WTC11 (cell line): ENCODE measurements at regions not wholly inside any gene's neighbourhood (a gene's known extent, or its start where the extent isn't known, plus 50 kb on each side); places are given as distances from the start of the nearest gene placed in this dataset.

Source experiments
- ATAC-seq: fragments of 200-7000 bp; cut with Tn5 transposase; 2 replicates; pipeline ENCODE4 v1.10.0; 2021; ENCODE audit warnings: mild to moderate bottlenecking, moderate library complexity
- CTCF ChIA-PET: fragments of 300-600 bp; sonication (Branson Sonifier 250); formaldehyde crosslinking; loops from one replicate; lab custom pipeline; 2021; ENCODE audit warnings: antibody characterized with exemption; lab: Charles Lee
- POLR2A ChIA-PET: fragments of 350-600 bp; sonication (Branson Sonifier 250); formaldehyde crosslinking; loops from one replicate; lab custom pipeline; 2021; ENCODE audit warnings: antibody characterized with exemption; lab: Charles Lee
- DNase-seq: peaks from one replicate; pipeline ENCODE4 v3.0.0; 2021; ENCODE audit warnings: low spot score
- H3K27ac Mint-ChIP-seq: 2 replicates; pipeline ENCODE4 v1.8.0; 2021; ENCODE audit warnings: mixed read lengths
- H3K27me3 Mint-ChIP-seq: 2 replicates; pipeline ENCODE4 v1.8.0; 2021; ENCODE audit warnings: low read depth, mild to moderate bottlenecking, moderate library complexity, mixed read lengths
- H3K36me3 Mint-ChIP-seq: 2 replicates; pipeline ENCODE4 v1.8.0; 2021; ENCODE audit warnings: mixed read lengths
- H3K4me1 Mint-ChIP-seq: 2 replicates; pipeline ENCODE4 v1.8.0; 2022; ENCODE audit warnings: mixed read lengths
- H3K4me3 Mint-ChIP-seq: 2 replicates; pipeline ENCODE4 v1.8.0; 2021; ENCODE audit warnings: mild to moderate bottlenecking, moderate library complexity, mixed read lengths
- H3K9me3 Mint-ChIP-seq: 2 replicates; pipeline ENCODE4 v1.8.0; 2021; ENCODE audit warnings: mixed read lengths
- ATF6 ChIP-seq: sonication (generic); formaldehyde crosslinking; IDR thresholded peaks from 2 replicates; pipeline ENCODE4 v1.8.1; 2023; ENCODE audit warnings: mild to moderate bottlenecking, missing genetic modification reagents
- CREM ChIP-seq: sonication (generic); formaldehyde crosslinking; IDR thresholded peaks from 2 replicates; pipeline ENCODE4 v1.8.1; 2022; ENCODE audit warnings: mild to moderate bottlenecking, missing genetic modification reagents, moderate library complexity
- ELF4 ChIP-seq: sonication (generic); formaldehyde crosslinking; IDR thresholded peaks from 2 replicates; pipeline ENCODE4 v1.8.1; 2022; ENCODE audit warnings: low read depth, mild to moderate bottlenecking, moderate library complexity, missing genetic modification reagents
- ERG ChIP-seq: fragments of 250-450 bp; sonication (Bioruptor Pico); IDR thresholded peaks from 2 replicates; pipeline ENCODE4 v1.8.0; 2021; ENCODE audit warnings: mild to moderate bottlenecking
- ETV6 ChIP-seq: sonication (generic); formaldehyde crosslinking; IDR thresholded peaks from 2 replicates; pipeline ENCODE4 v1.8.1; 2022; ENCODE audit warnings: mild to moderate bottlenecking, missing genetic modification reagents
- GABPB1 ChIP-seq: sonication (generic); formaldehyde crosslinking; IDR thresholded peaks from 2 replicates; pipeline ENCODE4 v1.8.1; 2023; ENCODE audit warnings: mild to moderate bottlenecking, missing genetic modification reagents
- GTF2I ChIP-seq: fragments of 250-450 bp; sonication (Bioruptor Pico); conservative IDR thresholded peaks from 2 replicates; pipeline ENCODE4 v1.4.0; 2021; ENCODE audit warnings: mild to moderate bottlenecking
- JAZF1 ChIP-seq: fragments of 250-450 bp; sonication (Bioruptor Pico); IDR thresholded peaks from 2 replicates; pipeline ENCODE4 v1.9.0; 2021; ENCODE audit warnings: moderate library complexity, mild to moderate bottlenecking, inconsistent platforms
- JUN ChIP-seq: sonication (generic); formaldehyde crosslinking; IDR thresholded peaks from 2 replicates; pipeline ENCODE4 v1.8.0; 2023; ENCODE audit warnings: mild to moderate bottlenecking, missing genetic modification reagents
- MAX ChIP-seq: sonication (generic); formaldehyde crosslinking; IDR thresholded peaks from 2 replicates; pipeline ENCODE4 v1.8.0; 2022; ENCODE audit warnings: mild to moderate bottlenecking, missing genetic modification reagents
- MYBL2 ChIP-seq: sonication (generic); formaldehyde crosslinking; IDR thresholded peaks from 2 replicates; pipeline ENCODE4 v1.8.1; 2023; ENCODE audit warnings: mild to moderate bottlenecking, moderate library complexity, missing genetic modification reagents
- NR2C2 ChIP-seq: sonication (generic); formaldehyde crosslinking; IDR thresholded peaks from 2 replicates; pipeline ENCODE4 v1.8.0; 2022; ENCODE audit warnings: mild to moderate bottlenecking, missing genetic modification reagents
- RELA ChIP-seq: sonication (generic); formaldehyde crosslinking; IDR thresholded peaks from 2 replicates; pipeline ENCODE4 v1.8.1; 2022; ENCODE audit warnings: missing genetic modification reagents, mild to moderate bottlenecking, borderline replicate concordance
- SMAD3 ChIP-seq: sonication (generic); formaldehyde crosslinking; IDR thresholded peaks from 2 replicates; pipeline ENCODE4 v1.8.0; 2022; ENCODE audit warnings: missing genetic modification reagents, mild to moderate bottlenecking, borderline replicate concordance
- SMAD4 ChIP-seq: sonication (generic); formaldehyde crosslinking; IDR thresholded peaks from 2 replicates; pipeline ENCODE4 v1.8.0; 2022; ENCODE audit warnings: mild to moderate bottlenecking, missing genetic modification reagents
- SOX15 ChIP-seq: fragments of 250-450 bp; sonication (Bioruptor Pico); IDR thresholded peaks from 2 replicates; pipeline ENCODE4 v1.9.0; 2021; ENCODE audit warnings: mild to moderate bottlenecking
- SP1 ChIP-seq: sonication (generic); formaldehyde crosslinking; conservative IDR thresholded peaks from 2 replicates; pipeline ENCODE4 v1.8.1; 2022; ENCODE audit warnings: missing genetic modification reagents
- TEAD4 ChIP-seq: sonication (generic); formaldehyde crosslinking; IDR thresholded peaks from 2 replicates; pipeline ENCODE4 v1.8.0; 2022; ENCODE audit warnings: mild to moderate bottlenecking, missing genetic modification reagents
- ZNF263 ChIP-seq: sonication (generic); formaldehyde crosslinking; IDR thresholded peaks from 2 replicates; pipeline ENCODE4 v1.8.1; 2022; ENCODE audit warnings: low read depth, mild to moderate bottlenecking, moderate library complexity, missing genetic modification reagents
- ZNF671 ChIP-seq: fragments of 250-450 bp; sonication (Bioruptor Pico); IDR thresholded peaks from 2 replicates; pipeline ENCODE4 v1.8.0; 2021; ENCODE audit warnings: mild to moderate bottlenecking
- ZSCAN18 ChIP-seq: fragments of 250-450 bp; sonication (Bioruptor Pico); IDR thresholded peaks from 2 replicates; pipeline ENCODE4 v2.1.2; 2022; ENCODE audit warnings: mild to moderate bottlenecking, moderate library complexity
- TF ChIP-seq, protein P1 (sequence below): sonication (generic); formaldehyde crosslinking; conservative IDR thresholded peaks from 2 replicates; pipeline ENCODE4 v1.8.1; 2023; ENCODE audit warnings: mild to moderate bottlenecking, low read depth, missing genetic modification reagents, moderate library complexity
- TF ChIP-seq, protein P2 (sequence below): sonication (generic); formaldehyde crosslinking; IDR thresholded peaks from 2 replicates; pipeline ENCODE4 v1.8.1; 2022; ENCODE audit warnings: mild to moderate bottlenecking, missing genetic modification reagents, moderate library complexity, borderline replicate concordance

DNA sequence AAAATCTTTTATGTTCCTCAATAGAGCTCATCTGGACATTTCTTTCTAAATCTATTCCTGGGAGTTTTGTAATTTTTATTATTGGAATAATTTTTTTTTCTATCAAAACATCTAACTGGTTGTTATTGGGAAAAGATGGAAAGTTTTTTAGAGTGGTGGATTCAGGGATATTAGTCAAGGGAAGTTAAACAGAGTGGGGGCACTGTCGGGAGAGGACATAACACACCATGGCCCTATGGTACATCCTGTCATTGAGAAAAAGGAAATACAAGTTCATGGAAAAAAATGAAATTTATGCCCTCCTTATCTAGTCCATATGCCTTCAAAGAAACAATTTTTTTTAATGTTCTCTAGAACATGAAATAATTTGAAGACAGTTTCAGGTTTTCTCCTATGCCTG is 96.3 kb upstream of the TSPAN5 start (continued):
- TF ChIP-seq ATF6 (CRISPR knock-in tag) (no peak), GTF2I (CRISPR knock-in tag) (no peak), SMAD4 (CRISPR knock-in tag) (no peak), JAZF1 (CRISPR knock-in tag) (no peak), RELA (no peak), SMAD3 (CRISPR knock-in tag) (no peak), MYBL2 (CRISPR knock-in tag) (no peak), JUN (CRISPR knock-in tag) (no peak), ZNF263 (no peak), MAX (CRISPR knock-in tag) (no peak)

DNA sequence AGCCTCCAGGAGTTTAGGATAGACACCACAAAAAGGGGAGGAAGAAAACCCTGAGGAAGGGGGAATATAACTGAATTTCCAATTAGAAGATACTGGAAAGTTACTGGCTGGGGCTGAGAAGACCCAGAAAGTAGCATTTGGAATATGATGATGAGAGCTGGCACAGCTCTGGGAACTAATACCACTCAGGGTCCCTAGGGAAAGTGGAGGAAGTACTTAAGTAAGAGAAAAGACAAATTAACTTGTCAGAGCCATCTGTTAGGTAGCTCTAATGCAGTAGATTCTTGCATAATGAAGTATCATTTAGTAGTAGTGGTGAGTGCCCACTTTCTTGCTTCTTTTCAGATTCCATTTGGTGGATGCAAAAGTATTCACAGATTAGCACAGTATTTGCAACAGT is 90.8 kb upstream of the TSPAN5 start:
- peaks cover 7% of the 10 kb centered on the region for H3K4me1 Mint-ChIP-seq
- CTCF ChIA-PET, result no interaction called here
- H3K36me3 Mint-ChIP-seq, result no peaks in the 10 kb centered on the region
- POLR2A ChIA-PET, result interaction anchor here (2.0 kb wide), 1 partner anchor 282 kb away, joined by 4 read pairs; no protein-coding TSS in a partner anchor
- TF ChIP-seq ELF4 (CRISPR knock-in tag) (no peak), ZNF671 (CRISPR knock-in tag) (no peak), TEAD4 (CRISPR knock-in tag) (no peak), SMAD3 (CRISPR knock-in tag) (no peak), MAX (CRISPR knock-in tag) (no peak), GABPB1 (CRISPR knock-in tag) (no peak), CREM (CRISPR knock-in tag) (no peak), SP1 (CRISPR knock-in tag) (no peak), SOX15 (CRISPR knock-in tag) (no peak), ZSCAN18 (CRISPR knock-in tag) (no peak), NR2C2 (CRISPR knock-in tag) (no peak), ERG (CRISPR knock-in tag) (no peak), ETV6 (CRISPR knock-in tag) (no peak)
- TF ChIP-seq, protein P1, sequence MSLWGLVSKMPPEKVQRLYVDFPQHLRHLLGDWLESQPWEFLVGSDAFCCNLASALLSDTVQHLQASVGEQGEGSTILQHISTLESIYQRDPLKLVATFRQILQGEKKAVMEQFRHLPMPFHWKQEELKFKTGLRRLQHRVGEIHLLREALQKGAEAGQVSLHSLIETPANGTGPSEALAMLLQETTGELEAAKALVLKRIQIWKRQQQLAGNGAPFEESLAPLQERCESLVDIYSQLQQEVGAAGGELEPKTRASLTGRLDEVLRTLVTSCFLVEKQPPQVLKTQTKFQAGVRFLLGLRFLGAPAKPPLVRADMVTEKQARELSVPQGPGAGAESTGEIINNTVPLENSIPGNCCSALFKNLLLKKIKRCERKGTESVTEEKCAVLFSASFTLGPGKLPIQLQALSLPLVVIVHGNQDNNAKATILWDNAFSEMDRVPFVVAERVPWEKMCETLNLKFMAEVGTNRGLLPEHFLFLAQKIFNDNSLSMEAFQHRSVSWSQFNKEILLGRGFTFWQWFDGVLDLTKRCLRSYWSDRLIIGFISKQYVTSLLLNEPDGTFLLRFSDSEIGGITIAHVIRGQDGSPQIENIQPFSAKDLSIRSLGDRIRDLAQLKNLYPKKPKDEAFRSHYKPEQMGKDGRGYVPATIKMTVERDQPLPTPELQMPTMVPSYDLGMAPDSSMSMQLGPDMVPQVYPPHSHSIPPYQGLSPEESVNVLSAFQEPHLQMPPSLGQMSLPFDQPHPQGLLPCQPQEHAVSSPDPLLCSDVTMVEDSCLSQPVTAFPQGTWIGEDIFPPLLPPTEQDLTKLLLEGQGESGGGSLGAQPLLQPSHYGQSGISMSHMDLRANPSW (CRISPR knock-in tag), result no peak
- TF ChIP-seq, protein P2, sequence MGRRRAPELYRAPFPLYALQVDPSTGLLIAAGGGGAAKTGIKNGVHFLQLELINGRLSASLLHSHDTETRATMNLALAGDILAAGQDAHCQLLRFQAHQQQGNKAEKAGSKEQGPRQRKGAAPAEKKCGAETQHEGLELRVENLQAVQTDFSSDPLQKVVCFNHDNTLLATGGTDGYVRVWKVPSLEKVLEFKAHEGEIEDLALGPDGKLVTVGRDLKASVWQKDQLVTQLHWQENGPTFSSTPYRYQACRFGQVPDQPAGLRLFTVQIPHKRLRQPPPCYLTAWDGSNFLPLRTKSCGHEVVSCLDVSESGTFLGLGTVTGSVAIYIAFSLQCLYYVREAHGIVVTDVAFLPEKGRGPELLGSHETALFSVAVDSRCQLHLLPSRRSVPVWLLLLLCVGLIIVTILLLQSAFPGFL, result no peak
- ATAC-seq (no peak), DNase-seq (no peak)
- H3K9me3 Mint-ChIP-seq, result peaks cover 6% of the 10 kb centered on the region; the same call in 1 of the 2 replicates
- H3K27ac Mint-ChIP-seq, result no peak overlapping the region
- no peaks in the 10 kb centered on the region for H3K27me3 Mint-ChIP-seq
- no peak overlapping the region for H3K4me3 Mint-ChIP-seq
